Adrenal gland (tissue), 9 donors: ENCODE measurements at regions not wholly inside any gene's neighbourhood (a gene's known extent, or its start where the extent isn't known, plus 50 kb on each side); places are given as distances from the start of the nearest gene placed in this dataset.

Source experiments
- DNase-seq, 7 donors: peaks; one replicate each; pipeline ENCODE4 v3.0.0-alpha.2; 2019 to 2020
- H3K27ac ChIP-seq, 5 donors: fragments of 200-600 bp; sonication (generic) in 4 of 5; 1 replicate in 3 of 5; 2 replicates in 2 of 5; pipeline versions ENCODE4 v1.5.1 to v1.8.0; 2016 to 2020; ENCODE audit warnings: mild to moderate bottlenecking in 1 of 5
- H3K27me3 ChIP-seq: fragments of 200-600 bp; 2 replicates; pipeline ENCODE4 v1.8.0; 2021
- H3K36me3 ChIP-seq, 2 donors: fragments of 200-600 bp; replicated peaks in 1 of 2; 1 replicate in 1 of 2; 2 replicates in 1 of 2; pipeline versions ENCODE4 v1.5.1 to v1.8.0; 2018 to 2022
- H3K4me1 ChIP-seq, 2 donors: fragments of 200-600 bp; replicated peaks in 1 of 2; 1 replicate in 1 of 2; 2 replicates in 1 of 2; pipeline versions ENCODE4 v1.5.1 to v1.8.0; 2018 to 2021
- H3K4me3 ChIP-seq, 4 donors: fragments of 200-600 bp; sonication (generic) in 3 of 4; one replicate each; pipeline ENCODE4 v1.5.1; 2016 to 2018
- H3K9me3 ChIP-seq, 3 donors: fragments of 200-600 bp; sonication (generic) in 1 of 3; replicated peaks in 1 of 3; 1 replicate in 2 of 3; 2 replicates in 1 of 3; pipeline versions ENCODE4 v1.5.1 to v1.8.0; 2016 to 2021
- CTCF ChIP-seq, 6 experiments: fragments of 450-650 bp in 4 of 6; fragments of 200-600 bp in 2 of 6; sonication (generic) in 1 of 6; IDR thresholded peaks; 1 replicate in 5 of 6; 2 replicates in 1 of 6; pipeline versions ENCODE4 v1.5.1 to v1.8.0; 2016 to 2021; ENCODE audit warnings: antibody characterized with exemption in 6 of 6, mild to moderate bottlenecking in 2 of 6, moderate library complexity in 1 of 6
- POLR2A ChIP-seq, 2 donors: fragments of 450-650 bp; IDR thresholded peaks; one replicate each; pipeline ENCODE4 v1.6.1; 2017; ENCODE audit warnings: antibody characterized with exemption in 2 of 2, mild to moderate bottlenecking in 2 of 2, moderate library complexity in 1 of 2
- WGBS, 4 donors: extraction: QIAGEN DNeasy Blood & Tissue Kit in 2 of 4; methylation state at CpG; one replicate each; pipeline versions ENCODE4 v1.1.5 to v1.1.7; 2013 to 2017; 5-methylcytosine and 5-hydroxymethylcytosine counted together
- intact Hi-C, 2 donors: fragments of 100-400 bp; cut with DNase I; formaldehyde crosslinking; loops; one replicate each; pipeline versions ENCODE4 v1.14.1 to v1.15.0; 2022 to 2023
- donor health status: healthy with polysubstance abuse.
- donor health status: Bipolar disorder and iron deficiency.
- donor health status: DM: yes; HTN: yes; CAD: no.
- donor health status: DM: no; HTN: no; CAD: no.
- donor health status: DM: no; HTN: no; CAD: no.

- no peak overlapping the region for H3K4me3 ChIP-seq
- no peaks in the 10 kb centered on the region for H3K27me3 ChIP-seq
- no peaks in the 10 kb centered on the region for H3K36me3 ChIP-seq
- DNase-seq: no peak
- no peaks in the 10 kb centered on the region for H3K9me3 ChIP-seq
- no peaks in the 10 kb centered on the region for H3K4me1 ChIP-seq
- H3K27ac ChIP-seq: no peak overlapping the region
- intact Hi-C loops: no loop called here
- 31 to 41% (median 36%) methylated on average over 5 of the region's 5 CpGs for WGBS, 4 donors
- TF ChIP-seq POLR2A (IDR thresholded peaks at IDR 0.05) (no peak), CTCF (IDR thresholded peaks at IDR 0.05) (no peak)
These were observed 79.0 kb upstream of the RGS17 start for GRCh38 chr6:153210083-153210482.

GRCh38 chr6:153208706-153209105 is 77.6 kb upstream of the RGS17 start:
- no peak for DNase-seq
- WGBS, 4 donors: 69 to 76% (median 71%) methylated on average over 8 of the region's 8 CpGs
- no peaks in the 10 kb centered on the region for H3K4me1 ChIP-seq
- no peak overlapping the region for H3K27ac ChIP-seq
- no peaks in the 10 kb centered on the region for H3K27me3 ChIP-seq
- H3K36me3 ChIP-seq: no peaks in the 10 kb centered on the region
- TF ChIP-seq POLR2A (IDR thresholded peaks at IDR 0.05) (no peak), CTCF (IDR thresholded peaks at IDR 0.05) (no peak)
- no peak overlapping the region for H3K4me3 ChIP-seq
- H3K9me3 ChIP-seq: no peaks in the 10 kb centered on the region
- intact Hi-C loops: no loop called here

GRCh38 chr6:153207617-153208016 is 76.5 kb upstream of the RGS17 start:
- no peaks in the 10 kb centered on the region for H3K9me3 ChIP-seq
- H3K4me3 ChIP-seq: no peak overlapping the region
- 67 to 81% (median 76%) methylated on average over 1 of the region's 1 CpG for WGBS, 4 donors
- no peaks in the 10 kb centered on the region for H3K36me3 ChIP-seq
- no peak overlapping the region for H3K27ac ChIP-seq
- no peak for TF ChIP-seq POLR2A (IDR thresholded peaks at IDR 0.05)
- TF ChIP-seq CTCF (IDR thresholded peaks at IDR 0.05): no peak
- intact Hi-C loops: no loop called here
- no peak for DNase-seq
- no peaks in the 10 kb centered on the region for H3K27me3 ChIP-seq
- no peaks in the 10 kb centered on the region for H3K4me1 ChIP-seq

GRCh38 chr6:153207006-153207405 is 75.9 kb upstream of the RGS17 start:
- H3K4me1 ChIP-seq: no peaks in the 10 kb centered on the region
- no peaks in the 10 kb centered on the region for H3K27me3 ChIP-seq
- H3K36me3 ChIP-seq: no peaks in the 10 kb centered on the region
- no peak overlapping the region for H3K27ac ChIP-seq
- 25 to 34% (median 30%) methylated on average over 2 of the region's 2 CpGs for WGBS, 4 donors
- no peaks in the 10 kb centered on the region for H3K9me3 ChIP-seq
- intact Hi-C loops: no loop called here
- no peak overlapping the region for H3K4me3 ChIP-seq
- DNase-seq: no peak
- TF ChIP-seq POLR2A (IDR thresholded peaks at IDR 0.05) (no peak), CTCF (IDR thresholded peaks at IDR 0.05) (no peak)
